PC-9 (cell line): ENCODE measurements at regions not wholly inside any gene's neighbourhood (a gene's known extent, or its start where the extent isn't known, plus 50 kb on each side); places are given as distances from the start of the nearest gene placed in this dataset.

Source experiments
- CTCF ChIP-seq: fragments of 200-600 bp; sonication (generic); conservative IDR thresholded peaks from 2 replicates; pipeline ENCODE4 v1.6.1; 2017; ENCODE audit warnings: mixed run types, antibody characterized with exemption, mild to moderate bottlenecking, moderate library complexity
- EZH2 ChIP-seq: fragments of 200-600 bp; sonication (generic); IDR thresholded peaks from 2 replicates; pipeline ENCODE4 v1.8.0; 2017; ENCODE audit warnings: antibody characterized with exemption, low read depth

GRCh38 chr10:121128164-121128563, 277.0 kb downstream of the WDR11 start:
- TF ChIP-seq CTCF (no peak), EZH2 (no peak)
